GM12878 (cell line): ENCODE measurements at regions not wholly inside any gene's neighbourhood (a gene's known extent, or its start where the extent isn't known, plus 50 kb on each side); places are given as distances from the start of the nearest gene placed in this dataset.

Experiments used
- BACH1 ChIP-seq: fragments of 450-650 bp; IDR thresholded peaks from 2 replicates; pipeline ENCODE4 v1.6.1; 2017; ENCODE audit warnings: mild to moderate bottlenecking, borderline replicate concordance
- CREB1 ChIP-seq: IDR thresholded peaks from 2 replicates; pipeline ENCODE4 v1.6.1; 2012; ENCODE audit warnings: low read depth, mild to moderate bottlenecking, inconsistent platforms
- CTCF ChIP-seq, 3 experiments: IDR thresholded peaks in 2 of 3; conservative IDR thresholded peaks in 1 of 3; 2 replicates each; pipeline ENCODE4 v1.5.1; 2011; ENCODE audit warnings: low read depth in 3 of 3, low read length in 3 of 3, mild to moderate bottlenecking in 3 of 3, control low read depth in 2 of 3, moderate library complexity in 2 of 3, inconsistent platforms in 1 of 3, mixed read lengths in 1 of 3; ENCODE audit not compliant: control insufficient read depth in 2 of 3, insufficient read depth in 1 of 3; ENCODE audit errors: extremely low read depth in 1 of 3
- EP300 ChIP-seq, 2 experiments: fragments of 150-350 bp in 1 of 2; IDR thresholded peaks; 2 replicates each; pipeline ENCODE4 v1.6.1; 2011 to 2012; ENCODE audit warnings: low read depth in 2 of 2, low read length in 2 of 2, borderline replicate concordance in 1 of 2, improper control_type of control experiment in 1 of 2, inconsistent platforms in 1 of 2; ENCODE audit not compliant: control insufficient read depth in 1 of 2
- NFYB ChIP-seq: IDR thresholded peaks from 2 replicates; pipeline ENCODE4 v1.6.1; 2011; ENCODE audit warnings: low read depth, mild to moderate bottlenecking, low read length, improper control_type of control experiment, moderate library complexity; ENCODE audit not compliant: insufficient read depth
- POLR2A ChIP-seq: IDR thresholded peaks from 2 replicates; pipeline ENCODE4 v1.6.1; 2011; ENCODE audit warnings: low read depth, mild to moderate bottlenecking, low read length
- RB1 ChIP-seq: fragments of 450-650 bp; formaldehyde crosslinking; IDR thresholded peaks from 2 replicates; pipeline ENCODE4 v1.6.1; 2017; ENCODE audit warnings: mild to moderate bottlenecking, borderline replicate concordance
- REST ChIP-seq: IDR thresholded peaks from 2 replicates; pipeline ENCODE4 v1.6.1; 2012; ENCODE audit warnings: mild to moderate bottlenecking, low read depth, low read length
- SIX5 ChIP-seq: IDR thresholded peaks from 2 replicates; pipeline ENCODE4 v1.6.1; 2011; ENCODE audit warnings: mild to moderate bottlenecking, low read depth, low read length, moderate library complexity; ENCODE audit not compliant: severe bottlenecking
- ZNF217 ChIP-seq: fragments of 450-650 bp; IDR thresholded peaks from 2 replicates; pipeline ENCODE4 v1.6.1; 2017; ENCODE audit warnings: antibody characterized with exemption, mild to moderate bottlenecking

GRCh38 chr13:94928127-94928775 lies 215.9 kb upstream of the SOX21 start:
- TF ChIP-seq SIX5 (no peak), NFYB (no peak), REST (no peak), POLR2A (no peak), BACH1 (no peak), ZNF217 (no peak), CREB1 (no peak), EP300 (IDR thresholded peaks at IDR 0.05; ENCODE audit: borderline replicate concordance in 1 of 2, control insufficient read depth in 1 of 2, low read depth in 2 of 2, low read length in 2 of 2) (no peak), RB1 (no peak), CTCF (IDR thresholded peaks at IDR 0.05 in 2 of 3, conservative IDR thresholded peaks at IDR 0.05 in 1 of 3; ENCODE audit: control insufficient read depth in 2 of 3, extremely low read depth in 1 of 3, insufficient read depth in 1 of 3, low read depth in 3 of 3, low read length in 3 of 3) (no peak)
